GM23338 (cell line): ENCODE measurements at regions not wholly inside any gene's neighbourhood (a gene's known extent, or its start where the extent isn't known, plus 50 kb on each side); places are given as distances from the start of the nearest gene placed in this dataset.
A peak's percentile ranks its signal among the peaks of the same experiment; 100 is the strongest.

Source experiments
- ATAC-seq: fragments of 200-7000 bp; cut with Tn5 transposase; 3 replicates; pipeline ENCODE4 v1.9.1; 2020
- DNase-seq: peaks from one replicate; pipeline ENCODE4 v3.0.0-alpha.2; 2015; ENCODE audit warnings: low spot score
- H2AFZ ChIP-seq: fragments of 200-600 bp; sonication (generic); 2 replicates; pipeline ENCODE4 v1.8.0; 2016; ENCODE audit warnings: antibody characterized with exemption, mild to moderate bottlenecking, moderate library complexity
- H3F3A ChIP-seq: fragments of 200-600 bp; sonication (generic); replicated peaks from 2 replicates; pipeline ENCODE4 v1.8.0; 2017; ENCODE audit warnings: antibody characterized with exemption, mixed run types, low read depth
- H3K27ac ChIP-seq: fragments of 200-600 bp; sonication (generic); 2 replicates; pipeline ENCODE4 v1.6.1; 2016; ENCODE audit warnings: low read depth
- H3K27me3 ChIP-seq: fragments of 200-600 bp; sonication (generic); 2 replicates; pipeline ENCODE4 v1.8.0; 2016; ENCODE audit warnings: mild to moderate bottlenecking, mixed run types, moderate library complexity; ENCODE audit not compliant: insufficient read depth
- H3K36me3 ChIP-seq: fragments of 200-600 bp; sonication (generic); 2 replicates; pipeline ENCODE4 v1.8.0; 2016; ENCODE audit warnings: mild to moderate bottlenecking; ENCODE audit not compliant: insufficient read depth
- H3K4me1 ChIP-seq: fragments of 200-600 bp; sonication (generic); 2 replicates; pipeline ENCODE4 v1.8.0; 2016; ENCODE audit warnings: mild to moderate bottlenecking, moderate library complexity; ENCODE audit not compliant: insufficient read depth
- H3K4me2 ChIP-seq: fragments of 200-600 bp; sonication (generic); 2 replicates; pipeline ENCODE4 v1.7.1; 2017; ENCODE audit warnings: mixed run types
- H3K4me3 ChIP-seq: fragments of 200-600 bp; sonication (generic); 2 replicates; pipeline ENCODE4 v1.6.1; 2016; ENCODE audit warnings: mixed run types
- H3K79me2 ChIP-seq: fragments of 200-600 bp; sonication (generic); replicated peaks from 2 replicates; pipeline ENCODE4 v1.8.0; 2017; ENCODE audit warnings: mild to moderate bottlenecking; ENCODE audit not compliant: insufficient read depth
- H3K9me2 ChIP-seq: fragments of 200-600 bp; sonication (generic); 2 replicates; pipeline ENCODE4 v1.8.0; 2017; ENCODE audit not compliant: insufficient read depth
- H4K20me1 ChIP-seq: fragments of 200-600 bp; sonication (generic); replicated peaks from 2 replicates; pipeline ENCODE4 v1.8.0; 2017; ENCODE audit warnings: mild to moderate bottlenecking; ENCODE audit not compliant: insufficient read depth
- H3K27ac Mint-ChIP-seq: 2 replicates; pipeline ENCODE4 v1.8.0; 2020; ENCODE audit warnings: inconsistent platforms, mild to moderate bottlenecking, moderate library complexity, mixed read lengths
- H3K27me3 Mint-ChIP-seq: 3 replicates; pipeline ENCODE4 v1.8.0; 2022; ENCODE audit warnings: low read depth, mild to moderate bottlenecking, moderate library complexity, mixed read lengths, inconsistent platforms; ENCODE audit not compliant: insufficient read depth, poor library complexity
- H3K36me3 Mint-ChIP-seq: 3 replicates; pipeline ENCODE4 v1.8.0; 2021; ENCODE audit warnings: low read depth, mild to moderate bottlenecking, inconsistent platforms, moderate library complexity, mixed read lengths
- H3K4me1 Mint-ChIP-seq: 3 replicates; pipeline ENCODE4 v1.8.0; 2020; ENCODE audit warnings: mild to moderate bottlenecking, inconsistent platforms, mixed read lengths
- H3K4me3 Mint-ChIP-seq: 3 replicates; pipeline ENCODE4 v1.8.0; 2021; ENCODE audit warnings: moderate library complexity, mild to moderate bottlenecking, inconsistent platforms, mixed read lengths
- H3K9me3 Mint-ChIP-seq: 3 replicates; pipeline ENCODE4 v1.8.0; 2020; ENCODE audit warnings: moderate library complexity, mild to moderate bottlenecking, inconsistent platforms, mixed read lengths
- CREB1 ChIP-seq: fragments of 250-450 bp; sonication (Bioruptor Pico); IDR thresholded peaks from 2 replicates; pipeline ENCODE4 v1.5.0; 2020; ENCODE audit warnings: low read depth, mild to moderate bottlenecking, moderate library complexity
- JUNB ChIP-seq: IDR thresholded peaks from one replicate; pipeline ENCODE4 v1.6.1; 2016; ENCODE audit warnings: antibody characterized with exemption; ENCODE audit not compliant: unreplicated experiment
- POLR2AphosphoS5 ChIP-seq: IDR thresholded peaks from 2 replicates; pipeline ENCODE4 v1.6.1; 2016; ENCODE audit warnings: antibody characterized with exemption, low read depth
- TF ChIP-seq, protein P1 (sequence below): fragments of 250-450 bp; sonication (Bioruptor Pico); IDR thresholded peaks from 2 replicates; pipeline ENCODE4 v1.5.0; 2020; ENCODE audit warnings: mild to moderate bottlenecking, moderate library complexity
- TF ChIP-seq, protein P2 (sequence below): IDR thresholded peaks from 2 replicates; pipeline ENCODE4 v1.6.1; 2016; ENCODE audit warnings: antibody characterized with exemption
- TF ChIP-seq, protein P3 (sequence below), 2 experiments: fragments of 200-600 bp in 1 of 2; sonication (generic) in 1 of 2; conservative IDR thresholded peaks; 2 replicates each; pipeline versions ENCODE4 v1.5.1 to v1.6.1; 2016 to 2017; ENCODE audit warnings: antibody characterized with exemption in 2 of 2, low read depth in 2 of 2, mild to moderate bottlenecking in 2 of 2, moderate library complexity in 1 of 2

DNA sequence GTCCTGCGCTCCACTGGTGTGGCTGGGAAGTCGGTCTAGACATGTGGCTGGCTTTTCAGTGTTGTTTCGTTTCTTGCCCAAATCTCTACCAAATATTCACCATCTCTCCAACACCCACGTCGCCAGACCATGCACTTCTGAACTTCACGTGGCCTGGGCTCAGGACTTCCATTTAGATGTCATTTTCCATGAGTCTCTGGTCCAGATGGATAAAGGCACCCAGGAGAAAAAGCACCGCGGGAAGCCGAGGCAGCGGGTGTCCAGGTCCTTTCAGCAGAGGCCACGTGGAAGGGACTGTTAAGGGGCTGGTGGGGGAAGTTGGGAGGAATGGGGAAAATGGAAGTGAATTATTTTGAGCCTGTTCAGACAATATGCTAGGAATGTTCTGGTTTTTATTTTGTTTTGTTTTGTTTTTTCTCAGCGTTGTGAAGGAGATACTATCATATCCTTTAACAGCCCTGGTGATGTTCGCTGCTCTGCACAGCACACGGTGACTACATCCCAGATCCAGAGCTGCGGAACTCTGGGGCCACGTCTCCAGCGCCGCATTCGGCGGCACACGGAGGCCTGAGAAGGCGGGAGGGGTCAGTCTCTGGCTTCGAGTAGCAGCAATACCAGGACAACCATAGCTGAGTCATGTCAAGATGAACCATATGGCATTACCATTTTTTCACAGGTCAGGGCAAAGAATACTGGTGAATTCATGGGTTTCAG lies 230.3 kb downstream of the THBS2 start (continued):
- TF ChIP-seq, protein P1, sequence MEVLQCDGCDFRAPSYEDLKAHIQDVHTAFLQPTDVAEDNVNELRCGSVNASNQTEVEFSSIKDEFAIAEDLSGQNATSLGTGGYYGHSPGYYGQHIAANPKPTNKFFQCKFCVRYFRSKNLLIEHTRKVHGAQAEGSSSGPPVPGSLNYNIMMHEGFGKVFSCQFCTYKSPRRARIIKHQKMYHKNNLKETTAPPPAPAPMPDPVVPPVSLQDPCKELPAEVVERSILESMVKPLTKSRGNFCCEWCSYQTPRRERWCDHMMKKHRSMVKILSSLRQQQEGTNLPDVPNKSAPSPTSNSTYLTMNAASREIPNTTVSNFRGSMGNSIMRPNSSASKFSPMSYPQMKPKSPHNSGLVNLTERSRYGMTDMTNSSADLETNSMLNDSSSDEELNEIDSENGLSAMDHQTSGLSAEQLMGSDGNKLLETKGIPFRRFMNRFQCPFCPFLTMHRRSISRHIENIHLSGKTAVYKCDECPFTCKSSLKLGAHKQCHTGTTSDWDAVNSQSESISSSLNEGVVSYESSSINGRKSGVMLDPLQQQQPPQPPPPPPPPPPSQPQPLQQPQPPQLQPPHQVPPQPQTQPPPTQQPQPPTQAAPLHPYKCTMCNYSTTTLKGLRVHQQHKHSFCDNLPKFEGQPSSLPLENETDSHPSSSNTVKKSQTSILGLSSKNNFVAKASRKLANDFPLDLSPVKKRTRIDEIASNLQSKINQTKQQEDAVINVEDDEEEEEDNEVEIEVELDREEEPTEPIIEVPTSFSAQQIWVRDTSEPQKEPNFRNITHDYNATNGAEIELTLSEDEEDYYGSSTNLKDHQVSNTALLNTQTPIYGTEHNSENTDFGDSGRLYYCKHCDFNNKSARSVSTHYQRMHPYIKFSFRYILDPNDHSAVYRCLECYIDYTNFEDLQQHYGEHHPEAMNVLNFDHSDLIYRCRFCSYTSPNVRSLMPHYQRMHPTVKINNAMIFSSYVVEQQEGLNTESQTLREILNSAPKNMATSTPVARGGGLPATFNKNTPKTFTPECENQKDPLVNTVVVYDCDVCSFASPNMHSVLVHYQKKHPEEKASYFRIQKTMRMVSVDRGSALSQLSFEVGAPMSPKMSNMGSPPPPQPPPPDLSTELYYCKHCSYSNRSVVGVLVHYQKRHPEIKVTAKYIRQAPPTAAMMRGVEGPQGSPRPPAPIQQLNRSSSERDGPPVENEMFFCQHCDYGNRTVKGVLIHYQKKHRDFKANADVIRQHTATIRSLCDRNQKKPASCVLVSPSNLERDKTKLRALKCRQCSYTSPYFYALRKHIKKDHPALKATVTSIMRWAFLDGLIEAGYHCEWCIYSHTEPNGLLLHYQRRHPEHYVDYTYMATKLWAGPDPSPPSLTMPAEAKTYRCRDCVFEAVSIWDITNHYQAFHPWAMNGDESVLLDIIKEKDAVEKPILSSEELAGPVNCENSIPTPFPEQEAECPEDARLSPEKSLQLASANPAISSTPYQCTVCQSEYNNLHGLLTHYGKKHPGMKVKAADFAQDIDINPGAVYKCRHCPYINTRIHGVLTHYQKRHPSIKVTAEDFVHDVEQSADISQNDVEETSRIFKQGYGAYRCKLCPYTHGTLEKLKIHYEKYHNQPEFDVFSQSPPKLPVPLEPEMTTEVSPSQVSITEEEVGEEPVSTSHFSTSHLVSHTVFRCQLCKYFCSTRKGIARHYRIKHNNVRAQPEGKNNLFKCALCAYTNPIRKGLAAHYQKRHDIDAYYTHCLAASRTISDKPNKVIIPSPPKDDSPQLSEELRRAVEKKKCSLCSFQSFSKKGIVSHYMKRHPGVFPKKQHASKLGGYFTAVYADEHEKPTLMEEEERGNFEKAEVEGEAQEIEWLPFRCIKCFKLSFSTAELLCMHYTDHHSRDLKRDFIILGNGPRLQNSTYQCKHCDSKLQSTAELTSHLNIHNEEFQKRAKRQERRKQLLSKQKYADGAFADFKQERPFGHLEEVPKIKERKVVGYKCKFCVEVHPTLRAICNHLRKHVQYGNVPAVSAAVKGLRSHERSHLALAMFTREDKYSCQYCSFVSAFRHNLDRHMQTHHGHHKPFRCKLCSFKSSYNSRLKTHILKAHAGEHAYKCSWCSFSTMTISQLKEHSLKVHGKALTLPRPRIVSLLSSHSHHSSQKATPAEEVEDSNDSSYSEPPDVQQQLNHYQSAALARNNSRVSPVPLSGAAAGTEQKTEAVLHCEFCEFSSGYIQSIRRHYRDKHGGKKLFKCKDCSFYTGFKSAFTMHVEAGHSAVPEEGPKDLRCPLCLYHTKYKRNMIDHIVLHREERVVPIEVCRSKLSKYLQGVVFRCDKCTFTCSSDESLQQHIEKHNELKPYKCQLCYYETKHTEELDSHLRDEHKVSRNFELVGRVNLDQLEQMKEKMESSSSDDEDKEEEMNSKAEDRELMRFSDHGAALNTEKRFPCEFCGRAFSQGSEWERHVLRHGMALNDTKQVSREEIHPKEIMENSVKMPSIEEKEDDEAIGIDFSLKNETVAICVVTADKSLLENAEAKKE (CRISPR knock-in tag) = no peak
- no peak for TF ChIP-seq POLR2AphosphoS5
- TF ChIP-seq, protein P2, sequence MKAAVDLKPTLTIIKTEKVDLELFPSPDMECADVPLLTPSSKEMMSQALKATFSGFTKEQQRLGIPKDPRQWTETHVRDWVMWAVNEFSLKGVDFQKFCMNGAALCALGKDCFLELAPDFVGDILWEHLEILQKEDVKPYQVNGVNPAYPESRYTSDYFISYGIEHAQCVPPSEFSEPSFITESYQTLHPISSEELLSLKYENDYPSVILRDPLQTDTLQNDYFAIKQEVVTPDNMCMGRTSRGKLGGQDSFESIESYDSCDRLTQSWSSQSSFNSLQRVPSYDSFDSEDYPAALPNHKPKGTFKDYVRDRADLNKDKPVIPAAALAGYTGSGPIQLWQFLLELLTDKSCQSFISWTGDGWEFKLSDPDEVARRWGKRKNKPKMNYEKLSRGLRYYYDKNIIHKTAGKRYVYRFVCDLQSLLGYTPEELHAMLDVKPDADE = no peak

DNA sequence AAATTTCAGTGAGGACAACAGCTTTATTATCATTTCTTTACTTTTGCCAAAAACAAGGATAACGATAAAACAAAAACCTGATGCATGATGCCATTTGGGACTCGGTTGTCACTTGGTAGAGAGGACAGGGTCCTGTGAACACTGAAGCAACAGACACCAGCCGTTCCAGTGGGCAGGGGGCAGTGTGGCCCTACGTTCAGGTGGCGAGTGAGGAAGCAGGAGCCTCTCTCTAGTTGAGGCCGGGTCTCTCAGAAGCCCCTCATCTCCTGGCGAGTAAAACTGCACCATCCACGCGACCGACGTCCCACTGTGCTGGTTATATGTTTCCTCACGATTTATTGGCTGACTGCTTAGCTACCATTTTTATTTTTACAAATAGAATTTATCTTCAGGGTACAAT lies 231.6 kb downstream of the THBS2 start:
- H4K20me1 ChIP-seq = no peaks in the 10 kb centered on the region
- no peak overlapping the region for H3K27ac ChIP-seq
- Mint-ChIP-seq H3K4me1 (no peaks in the 10 kb centered on the region), H3K36me3 (peaks cover 37% of the 10 kb centered on the region), H3K4me3 (no peak overlapping the region), H3K27ac (no peak overlapping the region), H3K27me3 (peaks cover 6% of the 10 kb centered on the region), H3K9me3 (peaks cover 50% of the 10 kb centered on the region)
- H3K4me1 ChIP-seq = no peaks in the 10 kb centered on the region
- H3K36me3 ChIP-seq = no peaks in the 10 kb centered on the region; the same call in 1 of the 2 replicates
- no peaks in the 10 kb centered on the region for H3K27me3 ChIP-seq
- TF ChIP-seq JUNB (no peak), CREB1 (no peak)
- TF ChIP-seq, protein P3, sequence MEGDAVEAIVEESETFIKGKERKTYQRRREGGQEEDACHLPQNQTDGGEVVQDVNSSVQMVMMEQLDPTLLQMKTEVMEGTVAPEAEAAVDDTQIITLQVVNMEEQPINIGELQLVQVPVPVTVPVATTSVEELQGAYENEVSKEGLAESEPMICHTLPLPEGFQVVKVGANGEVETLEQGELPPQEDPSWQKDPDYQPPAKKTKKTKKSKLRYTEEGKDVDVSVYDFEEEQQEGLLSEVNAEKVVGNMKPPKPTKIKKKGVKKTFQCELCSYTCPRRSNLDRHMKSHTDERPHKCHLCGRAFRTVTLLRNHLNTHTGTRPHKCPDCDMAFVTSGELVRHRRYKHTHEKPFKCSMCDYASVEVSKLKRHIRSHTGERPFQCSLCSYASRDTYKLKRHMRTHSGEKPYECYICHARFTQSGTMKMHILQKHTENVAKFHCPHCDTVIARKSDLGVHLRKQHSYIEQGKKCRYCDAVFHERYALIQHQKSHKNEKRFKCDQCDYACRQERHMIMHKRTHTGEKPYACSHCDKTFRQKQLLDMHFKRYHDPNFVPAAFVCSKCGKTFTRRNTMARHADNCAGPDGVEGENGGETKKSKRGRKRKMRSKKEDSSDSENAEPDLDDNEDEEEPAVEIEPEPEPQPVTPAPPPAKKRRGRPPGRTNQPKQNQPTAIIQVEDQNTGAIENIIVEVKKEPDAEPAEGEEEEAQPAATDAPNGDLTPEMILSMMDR (conservative IDR thresholded peaks at IDR 0.05; ENCODE audit: low read depth in 2 of 2) = peak; percentile 24 to 68
- H3K4me3 ChIP-seq = no peak overlapping the region
- no peak overlapping the region for H3K4me2 ChIP-seq
- ATAC-seq (peak; percentile 37; the same call in 1 of the 3 replicates), DNase-seq (peak; percentile 11)
- H3K9me2 ChIP-seq = peaks cover 16% of the 10 kb centered on the region; the same call in 1 of the 2 replicates
- H3K79me2 ChIP-seq = no peaks in the 10 kb centered on the region
- H2AFZ ChIP-seq = no peak overlapping the region
- peaks cover 4% of the 10 kb centered on the region; the same call in 1 of the 2 replicates for H3F3A ChIP-seq
